ENCODE measurements at regions not wholly inside any gene's neighbourhood (a gene's known extent, or its start where the extent isn't known, plus 50 kb on each side); places are given as distances from the start of the nearest gene placed in this dataset.

- TF ChIP-seq YY1 (IDR thresholded peaks at IDR 0.05; ENCODE audit: insufficient read depth, insufficient read length), result no peak
- no peak for TF ChIP-seq ZNF274 (IDR thresholded peaks at IDR 0.05; ENCODE audit: low read depth, low read length)
- TF ChIP-seq SUZ12 (IDR thresholded peaks at IDR 0.05; ENCODE audit: extremely low read depth, insufficient read depth, insufficient read length), result no peak
These were observed 596.1 kb downstream of the VRK1 start for GRCh38 chr14:97393244-97393643.
